Fibroblast of villous mesenchyme (primary cell): ENCODE measurements at regions not wholly inside any gene's neighbourhood (a gene's known extent, or its start where the extent isn't known, plus 50 kb on each side); places are given as distances from the start of the nearest gene placed in this dataset.
"Not testable (repeated sequence)": the region's sequence is repeated elsewhere in the genome, so short reads cannot be mapped to it uniquely, and the experiment has no call there.

Source experiments
- DNase-seq: peaks from one replicate; pipeline ENCODE4 v3.0.0-alpha.2; 2010; ENCODE audit warnings: low read depth
- H3K4me3 ChIP-seq: 2 replicates; pipeline ENCODE4 v1.5.1; 2011; ENCODE audit warnings: low read depth, mild to moderate bottlenecking, low read length
- CTCF ChIP-seq: IDR thresholded peaks from 2 replicates; pipeline ENCODE4 v1.5.1; 2012; ENCODE audit warnings: low read depth, mild to moderate bottlenecking, low read length; ENCODE audit not compliant: insufficient read depth

- DNase-seq = no peak
- no peak overlapping the region for H3K4me3 ChIP-seq
- no peak for TF ChIP-seq CTCF
These were observed 153.9 kb downstream of the RNASET2 start for GRCh38 chr6:166802401-166802800.

DNA sequence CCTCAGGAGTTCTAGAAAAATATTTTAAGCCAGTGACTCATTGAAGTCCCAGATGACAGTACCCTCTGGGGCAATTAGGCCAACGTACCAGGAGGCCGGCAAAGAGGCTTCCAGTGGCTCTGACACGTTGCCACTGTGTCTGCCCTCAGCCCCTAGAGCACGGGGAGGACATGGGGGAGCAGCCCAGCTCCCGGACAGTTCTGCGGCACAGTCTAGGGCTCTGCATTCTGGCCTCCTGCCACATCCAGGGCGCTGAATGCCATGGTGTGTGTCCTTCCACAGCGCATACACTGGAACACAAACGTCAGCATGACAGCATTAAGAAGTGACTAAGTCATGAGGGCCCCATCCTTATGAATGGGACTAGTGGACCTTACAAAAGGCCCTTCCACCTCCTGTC, 156.2 kb downstream of the RNASET2 start:
- DNase-seq = no peak
- TF ChIP-seq CTCF = no peak

DNA sequence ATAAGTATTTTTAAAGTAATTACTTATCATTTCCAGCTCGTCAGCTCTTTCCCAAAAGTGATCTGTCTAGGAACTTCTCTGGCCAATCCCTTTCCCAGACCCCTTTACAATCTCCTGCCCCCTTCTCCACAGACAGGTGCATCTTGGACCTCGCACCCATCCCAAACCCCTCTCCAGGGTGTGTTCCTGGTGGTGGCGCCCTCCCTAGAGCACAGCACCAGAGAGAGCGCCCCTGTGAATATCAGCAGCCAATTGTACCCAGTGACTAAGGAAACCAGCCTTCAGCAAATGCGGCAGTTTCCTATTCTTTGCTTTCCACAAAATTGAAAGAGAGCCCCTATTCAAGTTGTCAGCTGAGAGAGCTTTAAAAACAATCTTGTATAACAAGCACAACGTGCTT, 157.7 kb downstream of the RNASET2 start:
- no peak for DNase-seq
- no peak overlapping the region for H3K4me3 ChIP-seq
- TF ChIP-seq CTCF = no peak

More for the DNA sequence above, 156.2 kb downstream of the RNASET2 start:
- no peak overlapping the region for H3K4me3 ChIP-seq

DNA sequence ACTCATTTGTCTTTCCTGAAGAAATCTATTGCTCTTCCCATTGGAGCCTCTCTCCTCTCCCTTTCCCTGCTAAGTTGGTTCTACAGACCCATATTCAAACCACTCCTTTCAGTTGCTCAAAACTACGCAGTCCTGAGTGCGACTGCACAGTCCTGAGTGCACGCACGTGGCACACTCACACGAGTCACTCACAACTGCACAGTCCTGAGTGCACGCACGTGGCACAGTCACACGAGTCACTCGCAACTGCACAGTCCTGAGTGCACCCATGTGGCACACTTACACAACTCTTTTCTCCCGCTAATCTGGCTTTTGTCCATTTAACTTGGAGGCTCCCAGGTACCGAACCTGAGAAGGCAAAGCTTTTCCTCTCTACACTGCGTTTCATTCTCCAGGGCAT, 159.7 kb downstream of the RNASET2 start:
- no peak overlapping the region for H3K4me3 ChIP-seq
- no peak for DNase-seq
- TF ChIP-seq CTCF = no peak

- H3K4me3 ChIP-seq = no peak overlapping the region
- no peak for TF ChIP-seq CTCF
- DNase-seq = no peak
These were observed 160.5 kb downstream of the RNASET2 start for GRCh38 chr6:166795879-166796278.

DNA sequence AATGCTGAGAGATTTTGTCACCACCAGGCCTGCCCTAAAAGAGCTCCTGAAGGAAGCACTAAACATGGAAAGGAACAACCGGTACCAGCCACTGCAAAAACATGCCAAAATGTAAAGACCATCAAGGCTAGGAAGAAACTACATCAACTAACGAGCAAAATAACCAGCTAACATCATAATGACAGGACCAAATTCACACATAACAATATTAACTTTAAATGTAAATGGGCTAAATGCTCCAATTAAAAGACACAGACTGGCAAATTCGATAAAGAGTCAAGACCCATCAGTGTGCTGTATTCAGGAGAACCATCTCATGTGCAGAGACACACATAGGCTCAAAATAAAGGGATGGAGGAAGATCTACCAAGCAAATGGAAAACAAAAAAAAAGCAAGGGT, 163.8 kb upstream of the RPS6KA2 start:
- not testable (repeated sequence) for DNase-seq, H3K4me3 ChIP-seq

- not testable (repeated sequence) for DNase-seq, H3K4me3 ChIP-seq
These were observed 161.9 kb upstream of the RPS6KA2 start for GRCh38 chr6:166788846-166789529.

DNA sequence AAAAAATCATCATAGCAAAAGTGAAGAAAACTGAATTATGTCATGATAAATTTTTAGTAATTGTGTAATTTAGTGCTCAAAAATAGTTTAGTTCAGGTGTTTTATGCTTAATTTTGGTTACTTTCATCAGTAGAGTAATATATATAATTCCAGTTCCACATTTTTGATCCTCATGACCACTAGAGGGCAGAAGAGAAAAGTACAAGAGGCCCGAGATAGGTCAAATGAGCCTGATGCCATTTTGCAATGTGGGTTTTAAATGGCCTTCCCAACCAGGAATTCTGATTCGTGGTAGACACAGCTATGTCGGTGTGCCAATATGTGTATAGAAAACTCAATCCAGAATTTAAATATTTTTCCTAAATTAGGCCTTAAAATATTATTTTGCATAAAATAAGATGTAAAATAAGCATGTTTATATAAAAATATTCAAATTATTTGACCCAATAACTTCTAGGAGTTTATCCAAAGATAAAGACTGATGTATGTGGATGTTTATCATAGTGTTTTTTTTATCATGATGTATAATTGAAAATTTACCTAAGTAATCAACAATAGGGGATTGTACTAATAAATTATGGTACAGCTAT, 159.7 kb upstream of the RPS6KA2 start:
- TF ChIP-seq CTCF = peak; percentile 69

More for the DNA sequence above, 159.7 kb upstream of the RPS6KA2 start:
- peak; percentile 72 for DNase-seq
- H3K4me3 ChIP-seq = no peak overlapping the region
